ENCODE measurements at regions not wholly inside any gene's neighbourhood (a gene's known extent, or its start where the extent isn't known, plus 50 kb on each side); places are given as distances from the start of the nearest gene placed in this dataset.
A peak's percentile ranks its signal among the peaks of the same experiment; 100 is the strongest.
"Not testable (repeated sequence)": the region's sequence is repeated elsewhere in the genome, so short reads cannot be mapped to it uniquely, and the experiment has no call there.

DNA sequence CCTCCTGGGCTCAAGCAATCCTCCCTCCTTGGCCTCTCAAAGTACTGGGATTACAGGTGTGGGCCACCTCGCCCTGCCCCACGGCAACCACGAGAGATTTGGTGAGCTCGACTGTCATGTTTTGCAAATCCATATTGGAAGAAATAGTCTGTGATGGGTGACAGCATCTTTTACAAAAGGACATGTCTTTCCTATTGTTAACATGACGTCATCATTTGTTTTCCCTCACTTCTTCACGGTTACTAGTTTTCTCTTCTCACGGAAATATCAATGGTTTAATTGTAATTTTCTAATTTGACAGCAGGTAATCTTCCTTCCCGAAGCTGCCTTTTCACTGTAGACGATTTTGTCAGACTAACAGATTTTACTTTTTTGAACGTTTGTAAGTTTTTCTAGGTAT is 110.8 kb upstream of the GREM2 start:
- no peak for DNase-seq

DNA sequence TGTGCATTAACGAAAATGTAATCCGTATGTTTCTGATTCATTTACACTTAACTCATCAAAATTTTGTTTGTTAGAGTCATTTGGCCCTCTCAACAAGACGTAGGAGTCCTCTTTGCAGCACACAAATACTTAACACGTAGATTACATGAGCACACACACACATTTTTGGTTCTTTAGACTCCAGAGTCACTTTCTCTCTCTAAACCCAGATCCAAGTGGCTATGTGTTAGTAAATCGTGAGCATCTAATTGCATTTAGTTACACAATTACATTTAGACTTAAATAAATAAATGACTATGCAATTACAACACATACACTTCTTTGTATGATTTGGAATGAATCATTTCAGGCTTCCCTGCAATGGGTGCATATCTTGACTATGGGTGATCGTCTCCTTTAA is 109.0 kb upstream of the GREM2 start:
- no peak for DNase-seq

DNA sequence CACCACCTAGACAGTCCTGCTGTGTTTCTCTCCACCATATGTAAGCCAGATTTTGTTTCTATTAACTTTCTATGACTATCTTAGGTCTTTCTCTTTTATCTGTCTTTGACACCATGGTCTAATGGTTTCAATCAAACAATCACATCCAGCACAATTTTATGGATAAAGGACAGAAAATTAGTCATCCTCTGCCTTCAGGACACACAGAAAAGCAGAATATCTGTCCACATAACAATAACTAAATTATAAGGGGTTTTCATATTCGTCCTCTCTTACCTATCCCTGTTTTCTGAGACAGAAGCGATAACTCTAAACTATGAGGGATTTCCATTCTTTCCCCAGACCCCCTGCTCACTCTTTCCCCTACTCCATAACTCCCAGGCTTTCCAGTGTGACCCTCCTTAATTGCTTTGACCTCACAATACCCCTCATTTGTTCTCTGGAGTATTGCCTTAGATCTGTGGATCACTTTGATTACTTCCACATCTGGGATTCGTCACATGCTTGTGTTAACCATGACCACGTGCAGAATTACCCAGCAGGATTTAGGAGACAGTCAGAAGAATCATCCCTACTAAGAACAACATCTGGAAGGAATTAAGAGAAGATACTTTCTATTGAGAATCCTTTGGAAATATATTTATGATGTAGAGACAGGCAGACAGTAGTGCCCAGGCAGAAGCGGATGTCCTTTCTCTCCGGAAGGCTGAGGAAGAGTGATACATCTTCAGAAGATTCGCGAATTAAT is 108.2 kb upstream of the GREM2 start:
- DNase-seq: no peak

DNA sequence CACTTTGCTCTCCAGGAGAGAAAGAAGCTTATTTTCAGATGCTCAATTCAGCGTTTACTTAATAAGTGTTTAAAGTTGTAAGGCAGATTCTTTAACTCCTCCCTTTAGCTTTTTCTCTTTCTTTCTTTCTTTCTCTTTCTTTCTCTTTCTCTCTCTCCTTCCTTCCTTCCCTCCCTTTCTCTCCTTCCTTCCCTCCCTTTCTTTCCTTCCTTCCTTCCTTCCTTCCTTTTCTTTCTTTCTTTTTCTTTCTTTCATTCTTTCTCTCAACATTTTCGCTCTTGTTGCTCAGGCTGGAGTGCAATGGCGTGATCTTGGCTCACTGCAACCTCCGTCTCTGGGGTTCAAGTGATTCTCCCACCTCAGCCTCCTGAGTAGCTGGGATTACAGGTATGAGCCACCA is 104.6 kb upstream of the GREM2 start:
- not testable (repeated sequence) for DNase-seq

DNA sequence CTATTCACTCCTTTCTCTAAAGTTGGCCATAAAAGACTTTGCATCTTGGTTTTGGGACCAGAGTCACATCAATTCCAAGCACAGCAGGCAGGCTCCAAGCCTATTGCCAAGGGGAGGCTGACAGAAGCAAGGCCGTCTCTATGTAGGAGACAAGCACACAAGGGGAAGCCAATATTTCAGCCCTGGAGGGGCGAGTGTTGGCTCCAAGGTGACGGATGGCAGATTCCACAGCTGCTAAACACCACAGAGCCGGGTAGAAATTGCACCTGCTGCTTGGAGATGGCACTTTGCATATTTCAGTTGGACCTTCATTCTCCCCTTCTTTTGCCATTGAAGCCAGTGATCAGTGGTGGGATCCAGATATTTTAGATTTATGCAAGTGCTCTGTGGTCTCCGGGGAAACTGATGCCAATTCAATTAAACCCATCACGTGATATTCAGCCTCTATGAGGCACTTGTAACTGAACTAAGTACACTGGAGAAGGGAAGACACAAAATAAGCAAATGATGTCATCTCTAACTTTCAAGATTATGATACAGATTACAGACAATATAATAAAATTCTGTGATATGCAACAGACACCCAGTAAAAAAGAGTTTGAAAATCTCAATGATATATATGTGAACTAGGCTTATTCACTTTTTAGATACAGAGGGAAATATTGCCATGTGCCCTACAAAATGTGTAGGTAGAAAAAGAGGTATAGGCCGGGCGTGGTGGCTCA is 102.8 kb upstream of the GREM2 start:
- DNase-seq: no peak

DNA sequence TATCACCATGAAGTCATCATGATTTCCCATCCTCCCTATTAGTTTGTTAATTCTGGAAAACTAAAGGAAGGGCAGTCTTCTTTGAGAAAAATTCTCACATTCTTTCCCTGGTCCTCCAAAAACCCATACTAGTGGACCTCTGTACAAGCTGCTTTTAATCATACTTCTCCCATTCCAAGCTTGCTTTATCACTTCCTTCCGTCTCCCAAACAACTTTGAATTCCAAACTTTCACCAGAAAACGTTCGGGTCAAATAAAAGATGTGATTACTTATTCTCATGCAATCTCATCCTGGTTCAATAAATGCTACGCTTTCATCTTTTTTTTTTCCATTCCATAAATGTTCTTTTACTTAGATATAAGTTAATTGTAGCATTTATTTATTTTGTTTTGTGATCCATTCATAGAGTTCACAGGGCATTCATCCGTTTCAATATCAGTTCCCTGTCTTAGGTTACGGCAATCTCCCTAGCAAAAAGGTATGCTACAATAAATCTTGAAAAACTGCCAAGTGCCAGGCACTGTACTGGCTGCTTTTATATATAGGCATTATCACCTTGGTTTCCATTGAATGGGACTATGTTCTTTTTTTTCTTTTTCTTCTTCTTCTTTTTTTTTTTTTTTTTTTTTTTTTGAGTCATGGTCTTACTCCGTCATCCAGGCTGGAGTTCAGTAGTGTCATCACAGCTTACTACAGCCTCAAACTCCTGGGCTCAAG is 100.2 kb upstream of the GREM2 start:
- DNase-seq: no peak

DNA sequence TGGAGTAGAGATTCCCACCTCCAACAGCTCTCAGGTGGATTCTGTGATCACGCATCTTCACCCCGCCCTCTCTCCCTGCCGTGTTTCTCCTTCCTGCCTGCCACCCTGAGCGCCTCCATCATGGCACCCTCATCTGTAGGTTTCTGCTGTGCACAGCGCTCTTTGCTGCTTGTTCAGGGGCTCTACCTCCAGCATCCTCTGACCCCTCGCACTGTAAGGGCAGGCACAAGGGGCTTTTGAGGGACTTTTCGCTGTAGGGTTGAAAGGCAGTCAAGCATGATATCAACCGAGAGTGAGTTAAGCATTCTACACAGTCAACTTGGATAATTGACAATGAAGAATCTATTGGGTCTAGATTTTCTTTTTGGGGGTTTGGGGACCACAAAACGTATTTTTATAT is 99.1 kb upstream of the GREM2 start:
- no peak for DNase-seq

DNA sequence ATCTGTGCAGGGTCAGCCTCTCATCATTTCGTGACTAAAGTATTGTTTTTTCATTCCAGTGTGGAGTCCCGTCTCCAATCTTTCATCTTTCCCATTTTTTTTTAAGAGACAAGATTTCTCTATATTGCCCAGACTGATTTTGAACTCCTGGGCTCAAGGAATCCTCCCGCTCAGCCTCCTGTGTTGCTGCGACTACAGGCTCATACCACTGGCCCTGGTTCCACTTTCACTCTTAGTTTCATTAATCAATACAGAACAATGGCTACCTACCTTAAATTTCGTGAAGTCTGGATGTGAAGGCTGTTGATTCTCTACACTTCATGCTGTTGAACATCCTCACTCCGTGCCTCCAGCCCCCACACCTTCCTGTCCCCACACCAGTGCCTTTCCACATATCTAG is 97.7 kb upstream of the GREM2 start:
- DNase-seq: no peak

DNA sequence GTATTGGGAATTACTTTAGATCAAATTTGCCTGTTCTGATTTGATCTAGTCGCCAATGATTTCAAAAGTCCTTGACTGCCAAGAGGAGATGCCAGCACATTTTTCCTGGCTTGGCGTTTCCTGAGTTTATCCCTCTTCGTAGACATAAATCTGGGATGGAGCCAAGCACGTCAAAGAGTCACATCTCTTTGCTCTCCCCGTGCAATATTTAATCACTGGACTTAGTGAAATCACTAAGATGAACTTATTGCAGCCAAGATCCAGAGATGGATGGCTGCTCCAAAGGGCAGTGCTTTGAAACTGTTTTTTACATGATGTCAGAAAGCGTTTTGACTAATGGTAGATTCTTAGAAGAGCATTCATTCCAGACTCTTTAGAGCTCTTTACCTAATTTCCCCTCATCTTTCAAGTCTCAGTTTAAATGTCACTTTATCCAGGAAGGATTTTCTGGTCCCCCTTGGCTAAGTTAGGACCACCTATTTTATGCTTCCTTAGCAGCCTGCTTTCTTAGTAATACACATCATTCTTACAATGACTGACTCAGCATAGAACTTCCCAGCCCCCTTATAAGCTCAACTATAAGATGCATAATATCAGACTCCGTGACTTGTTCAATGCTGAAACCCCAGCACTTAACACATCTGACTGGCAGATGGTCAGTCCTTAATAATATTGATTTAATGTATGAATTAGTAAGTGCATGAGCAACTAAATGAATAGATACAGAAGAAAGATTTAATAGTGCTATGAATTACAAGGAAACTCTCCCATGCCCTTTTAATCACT is 94.4 kb upstream of the GREM2 start:
- no peak for DNase-seq

DNA sequence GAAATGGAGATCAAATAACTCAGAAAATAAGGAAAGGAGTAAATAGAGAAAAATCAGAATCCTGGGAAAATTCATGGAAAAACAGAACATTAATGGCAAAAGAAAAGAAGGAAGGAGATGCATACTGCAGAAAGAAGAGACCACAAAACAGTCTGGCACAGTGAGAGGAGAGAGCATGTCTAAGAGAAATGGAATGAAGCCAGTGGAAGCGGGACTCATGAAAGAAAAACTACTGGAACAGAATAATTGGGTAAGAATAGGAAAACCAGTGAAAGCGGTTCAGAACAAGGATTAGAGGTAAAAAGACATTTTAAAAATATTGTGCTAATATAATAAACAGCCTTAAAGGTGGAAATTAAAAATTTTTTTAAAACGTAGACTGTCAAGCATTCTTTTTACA is 93.6 kb upstream of the GREM2 start:
- DNase-seq: no peak

DNA sequence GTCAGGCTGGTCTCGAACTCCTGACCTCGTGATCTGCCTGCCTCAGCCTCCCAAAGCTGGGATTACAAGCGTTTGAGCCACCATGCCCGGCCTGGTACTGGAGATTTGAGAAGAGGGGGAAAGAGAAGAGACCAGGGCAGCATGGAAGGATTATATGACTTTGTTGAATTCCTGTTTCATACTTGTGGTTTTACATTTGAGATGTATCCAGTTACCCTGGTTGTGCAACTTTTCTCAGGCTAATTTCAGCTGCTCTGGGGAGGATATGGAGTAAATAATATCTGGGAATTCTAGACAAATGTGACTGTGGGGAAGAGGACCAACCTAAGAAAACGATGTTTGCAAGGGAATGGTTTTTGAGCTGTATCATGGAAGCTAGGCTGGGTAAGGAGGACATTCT is 89.5 kb upstream of the GREM2 start:
- no peak for DNase-seq

DNA sequence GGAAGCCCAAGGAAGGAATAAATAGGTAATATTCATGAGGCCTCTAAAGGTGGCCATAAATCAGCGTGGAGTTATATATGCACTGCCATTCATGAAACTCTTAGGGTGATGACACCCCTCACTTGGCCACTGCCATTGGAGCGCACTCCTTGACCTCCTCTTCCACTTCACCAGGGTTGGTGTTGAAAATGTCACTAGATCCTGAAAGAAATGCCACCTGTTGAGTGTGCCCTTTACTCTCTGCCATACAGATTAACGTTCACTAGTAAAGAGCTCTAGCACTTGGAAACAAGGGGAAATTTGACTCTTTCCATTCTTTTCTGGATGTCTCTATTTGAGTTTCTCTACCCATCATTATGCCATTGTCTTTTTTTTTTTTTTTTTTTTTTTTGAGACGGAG is 83.5 kb upstream of the GREM2 start:
- no peak for DNase-seq

DNA sequence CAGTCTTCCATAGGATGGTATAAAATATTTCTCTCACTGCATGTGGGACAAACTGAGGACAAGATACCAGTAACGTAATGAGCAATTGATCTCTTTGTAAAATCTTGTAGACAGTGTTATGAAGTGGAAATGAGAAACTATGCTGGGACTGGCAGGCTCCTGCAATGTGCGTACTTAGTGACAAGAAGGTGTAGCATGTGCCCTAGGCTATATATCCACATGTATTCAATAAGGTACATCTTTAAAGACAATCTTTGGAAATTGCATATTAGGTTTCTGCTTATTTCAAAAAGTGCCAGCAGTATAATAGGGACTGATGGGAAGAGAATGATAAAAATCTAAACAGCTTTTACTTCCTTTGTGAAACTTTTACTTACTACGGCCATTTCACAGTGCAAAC is 81.9 kb upstream of the GREM2 start:
- DNase-seq: no peak

DNA sequence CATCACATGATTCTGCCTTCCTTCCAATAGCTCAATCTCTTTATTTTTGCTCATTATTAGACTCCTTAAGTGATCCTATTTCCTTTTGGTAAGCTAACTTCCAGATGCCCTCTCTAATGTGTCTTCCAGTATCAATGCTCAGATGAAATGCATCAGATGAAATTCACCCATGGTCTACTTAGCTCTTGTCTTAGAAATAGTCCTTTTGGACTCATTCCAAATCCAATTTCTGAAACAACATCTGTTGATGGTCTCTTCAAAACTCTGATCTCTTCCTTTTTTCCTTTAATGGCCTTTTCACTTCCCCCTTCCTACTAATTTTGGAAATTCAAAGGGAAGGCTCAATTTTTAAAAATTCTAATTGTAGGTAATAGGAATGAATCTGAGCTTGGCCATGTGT is 81.1 kb upstream of the GREM2 start:
- DNase-seq: no peak

DNA sequence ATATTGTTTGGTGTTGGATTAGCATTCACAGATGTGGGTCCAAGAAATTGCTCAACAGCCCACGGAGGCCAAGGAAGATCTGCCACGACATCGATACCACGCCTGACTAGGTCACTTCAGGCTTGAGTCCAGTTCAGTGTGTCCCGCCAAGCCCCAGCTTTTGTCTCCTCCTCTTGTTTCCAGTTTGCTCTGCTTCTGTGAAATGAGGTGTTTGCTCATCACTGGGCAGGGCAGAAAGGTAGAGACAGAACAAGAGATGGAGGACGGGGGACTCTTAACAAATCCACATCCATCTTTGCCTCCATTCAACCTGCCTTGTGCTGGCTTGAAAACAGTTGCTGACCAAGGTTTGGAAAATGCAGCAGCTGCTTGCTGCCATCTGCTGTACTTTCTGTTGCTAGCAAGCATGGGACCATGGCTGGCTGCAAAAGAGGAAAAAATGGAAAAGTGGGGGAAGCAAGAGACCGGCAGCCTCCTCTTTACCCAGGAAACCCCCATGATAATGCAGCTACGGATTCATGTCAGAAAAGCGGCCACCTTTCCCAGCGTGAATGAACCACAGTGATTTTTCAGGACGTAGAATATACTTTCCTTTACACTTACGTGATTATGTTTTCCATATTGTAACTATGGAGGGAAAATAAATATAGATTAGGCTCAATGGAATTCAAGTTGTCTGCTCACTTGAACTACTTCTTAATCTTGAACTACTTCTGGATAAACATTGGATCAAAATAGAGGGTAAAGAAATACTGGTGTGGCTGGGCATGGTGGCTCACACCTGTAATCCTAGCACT is 80.2 kb upstream of the GREM2 start:
- DNase-seq: peak; percentile 5

DNA sequence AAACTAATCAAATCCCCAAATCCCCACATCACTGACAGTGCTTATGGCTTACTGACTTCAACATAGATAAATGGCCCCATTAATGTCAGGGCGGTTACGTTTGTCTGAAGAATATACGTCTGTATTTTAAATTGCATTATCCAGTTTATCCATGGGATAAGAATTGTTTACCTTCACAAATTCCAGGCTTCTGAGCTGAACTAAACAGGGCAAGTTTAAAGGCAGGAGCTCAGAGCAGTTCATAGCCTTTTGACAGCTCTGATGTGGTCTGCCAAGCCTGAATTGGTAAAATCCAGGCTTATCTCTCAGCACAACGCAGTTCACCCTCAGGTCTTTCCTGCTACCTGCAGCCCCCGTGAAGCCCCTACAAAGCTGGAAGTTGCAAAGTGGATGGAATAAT is 79.5 kb upstream of the GREM2 start:
- no peak for DNase-seq

DNA sequence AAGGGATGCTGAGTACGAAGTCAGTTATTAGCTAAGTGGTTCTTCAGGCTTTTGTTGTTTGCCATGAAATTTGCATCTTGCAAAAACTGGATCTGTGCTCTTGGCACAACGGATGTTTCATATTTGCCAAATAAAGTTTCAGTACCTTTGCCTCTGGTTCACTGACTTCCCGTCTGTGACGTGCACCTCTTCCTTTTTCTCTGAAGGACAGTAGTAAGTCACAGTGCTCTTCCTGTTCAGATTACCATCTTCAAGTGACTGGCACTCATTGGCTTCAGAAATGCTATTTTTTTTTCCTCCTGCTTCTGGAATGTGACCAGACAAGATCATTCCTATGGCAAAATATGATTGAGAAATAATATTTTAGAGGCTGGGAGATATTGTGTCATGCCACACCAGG is 75.9 kb upstream of the GREM2 start:
- DNase-seq: no peak

DNA sequence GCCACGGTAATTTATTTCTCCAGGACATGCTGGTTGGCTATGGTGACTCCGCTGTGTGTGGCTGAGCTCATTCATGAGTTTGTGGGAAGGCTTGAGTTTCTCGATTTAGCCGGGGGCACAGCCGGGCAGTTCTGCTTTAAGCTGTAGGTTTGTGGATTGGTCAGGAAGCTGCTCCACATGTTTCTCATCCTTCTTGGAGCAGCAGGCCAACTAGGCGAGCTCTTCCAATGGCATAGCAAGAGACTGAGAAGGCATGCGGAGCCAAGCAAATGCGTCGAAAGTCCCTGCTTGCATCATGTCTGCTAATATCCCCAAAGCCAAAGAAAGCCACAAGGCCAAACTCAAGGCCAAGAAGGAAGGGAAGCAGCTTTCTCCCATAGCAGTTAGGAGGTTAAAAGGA is 71.6 kb upstream of the GREM2 start:
- DNase-seq: no peak

DNA sequence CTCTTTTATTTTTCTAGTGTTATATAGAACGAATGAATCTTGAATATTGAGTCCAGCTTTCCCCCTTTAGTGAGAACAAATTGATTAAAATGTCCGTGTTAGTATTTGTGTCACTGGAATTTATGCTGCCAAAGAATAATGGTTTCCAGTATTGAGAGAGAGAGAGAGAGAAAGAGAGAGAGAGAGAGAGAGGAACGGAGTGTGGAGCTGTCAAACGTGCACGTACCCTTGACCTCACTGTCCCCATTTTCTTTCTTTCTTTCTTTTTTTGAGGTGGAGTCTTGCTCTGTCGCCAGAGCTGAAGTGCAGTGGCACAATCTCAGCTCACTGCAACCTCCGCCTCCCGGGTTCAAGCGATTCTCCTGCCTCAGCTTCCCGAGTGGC is 70.9 kb upstream of the GREM2 start:
- DNase-seq: no peak

DNA sequence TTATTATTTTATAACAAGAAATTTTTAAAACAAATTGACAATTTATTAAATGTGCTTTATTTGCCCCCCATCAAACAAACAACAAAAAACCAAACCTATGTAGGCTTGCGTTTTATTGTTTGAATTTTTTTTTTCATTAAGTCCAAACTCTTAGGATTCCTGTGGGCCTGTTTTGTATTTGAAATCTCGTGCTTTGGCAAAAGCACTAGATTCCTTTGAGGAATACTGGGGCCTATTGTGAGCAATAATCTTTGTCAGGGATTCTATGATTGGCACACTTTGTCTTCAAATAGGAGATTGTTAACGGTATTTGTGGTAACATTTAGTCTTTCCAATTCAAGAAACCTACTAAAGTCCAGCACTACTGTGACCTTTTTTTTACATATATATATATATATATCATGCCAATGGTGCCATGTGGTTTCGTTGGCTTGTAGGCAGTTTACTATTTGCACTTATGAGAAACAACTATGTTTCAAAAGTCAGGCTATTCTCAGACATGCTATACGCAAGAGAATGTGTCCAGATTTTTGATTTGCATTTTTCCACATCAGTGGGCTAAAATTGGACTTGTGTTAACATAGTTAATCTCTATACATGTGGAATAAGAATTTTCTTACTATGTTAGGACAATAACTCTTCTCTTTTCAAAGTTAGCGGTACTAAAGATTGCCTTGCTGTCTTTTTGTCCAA is 70.4 kb upstream of the GREM2 start:
- no peak for DNase-seq

DNA sequence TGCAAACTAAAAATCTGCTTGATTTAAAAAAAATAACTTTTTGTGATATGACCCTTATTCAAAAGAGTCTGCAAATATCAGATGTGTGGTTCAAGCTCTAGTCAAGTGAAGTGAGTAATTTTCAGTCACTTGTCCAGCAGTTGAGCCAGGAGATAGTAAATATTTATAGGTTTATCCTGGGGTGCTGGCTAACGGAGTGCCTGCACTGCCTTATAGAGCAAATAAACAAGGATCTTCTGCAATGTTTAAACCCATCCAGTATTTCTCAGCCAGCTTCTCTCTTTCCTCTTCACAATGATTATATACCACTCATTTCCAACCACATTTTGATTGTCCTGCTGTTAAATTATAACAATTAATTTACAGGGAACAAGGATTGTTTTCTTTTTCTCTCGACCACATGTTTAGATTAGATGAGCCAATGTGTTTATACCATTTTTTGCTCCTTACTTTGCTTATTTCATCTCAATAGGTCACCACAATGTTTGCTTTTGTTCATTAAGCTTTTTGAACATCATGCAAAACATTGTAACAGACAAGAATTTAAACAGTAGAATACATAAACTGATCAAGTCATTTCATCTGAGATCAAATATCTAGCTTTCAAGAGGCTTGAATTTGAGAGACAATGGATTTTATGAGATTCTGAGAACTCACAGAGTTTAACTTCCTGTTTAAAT is 60.3 kb upstream of the GREM2 start:
- no peak for DNase-seq
